PC-9 (cell line): ENCODE measurements at regions not wholly inside any gene's neighbourhood (a gene's known extent, or its start where the extent isn't known, plus 50 kb on each side); places are given as distances from the start of the nearest gene placed in this dataset.

Experiments
- EZH2 ChIP-seq: fragments of 200-600 bp; sonication (generic); IDR thresholded peaks from 2 replicates; pipeline ENCODE4 v1.8.0; 2017; ENCODE audit warnings: antibody characterized with exemption, low read depth
- TF ChIP-seq, protein P1 (sequence below): fragments of 200-600 bp; sonication (generic); conservative IDR thresholded peaks from 2 replicates; pipeline ENCODE4 v1.6.1; 2017; ENCODE audit warnings: mixed run types, antibody characterized with exemption, mild to moderate bottlenecking, moderate library complexity

- TF ChIP-seq, protein P1, sequence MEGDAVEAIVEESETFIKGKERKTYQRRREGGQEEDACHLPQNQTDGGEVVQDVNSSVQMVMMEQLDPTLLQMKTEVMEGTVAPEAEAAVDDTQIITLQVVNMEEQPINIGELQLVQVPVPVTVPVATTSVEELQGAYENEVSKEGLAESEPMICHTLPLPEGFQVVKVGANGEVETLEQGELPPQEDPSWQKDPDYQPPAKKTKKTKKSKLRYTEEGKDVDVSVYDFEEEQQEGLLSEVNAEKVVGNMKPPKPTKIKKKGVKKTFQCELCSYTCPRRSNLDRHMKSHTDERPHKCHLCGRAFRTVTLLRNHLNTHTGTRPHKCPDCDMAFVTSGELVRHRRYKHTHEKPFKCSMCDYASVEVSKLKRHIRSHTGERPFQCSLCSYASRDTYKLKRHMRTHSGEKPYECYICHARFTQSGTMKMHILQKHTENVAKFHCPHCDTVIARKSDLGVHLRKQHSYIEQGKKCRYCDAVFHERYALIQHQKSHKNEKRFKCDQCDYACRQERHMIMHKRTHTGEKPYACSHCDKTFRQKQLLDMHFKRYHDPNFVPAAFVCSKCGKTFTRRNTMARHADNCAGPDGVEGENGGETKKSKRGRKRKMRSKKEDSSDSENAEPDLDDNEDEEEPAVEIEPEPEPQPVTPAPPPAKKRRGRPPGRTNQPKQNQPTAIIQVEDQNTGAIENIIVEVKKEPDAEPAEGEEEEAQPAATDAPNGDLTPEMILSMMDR = no peak
- no peak for TF ChIP-seq EZH2
These were observed 458.1 kb downstream of the MTRR start for GRCh38 chr5:8327016-8327415.
